Colonic mucosa (tissue), 4 donors: ENCODE measurements at regions not wholly inside any gene's neighbourhood (a gene's known extent, or its start where the extent isn't known, plus 50 kb on each side); places are given as distances from the start of the nearest gene placed in this dataset.

Experiments
- DNase-seq: peaks from one replicate; pipeline ENCODE4 v3.0.0-alpha.2; 2020
- H3K27ac ChIP-seq: fragments of 200-600 bp; one replicate; pipeline ENCODE4 v1.8.0; 2021
- H3K27me3 ChIP-seq: fragments of 200-600 bp; one replicate; pipeline ENCODE4 v1.8.0; 2021
- H3K36me3 ChIP-seq: fragments of 200-600 bp; one replicate; pipeline ENCODE4 v1.8.0; 2021
- H3K4me1 ChIP-seq: fragments of 200-600 bp; one replicate; pipeline ENCODE4 v1.8.0; 2021; ENCODE audit warnings: mild to moderate bottlenecking
- H3K4me3 ChIP-seq: fragments of 200-600 bp; one replicate; pipeline ENCODE4 v1.8.0; 2021
- H3K9ac ChIP-seq, 2 donors: one replicate each; pipeline ENCODE4 v1.7.0; 2013; ENCODE audit warnings: control low read depth in 2 of 2, low read depth in 2 of 2, low read length in 2 of 2
- H3K9me3 ChIP-seq: fragments of 200-600 bp; one replicate; pipeline ENCODE4 v1.8.0; 2021
- CTCF ChIP-seq: fragments of 200-600 bp; IDR thresholded peaks from one replicate; pipeline ENCODE4 v1.8.0; 2022; ENCODE audit warnings: antibody characterized with exemption, mild to moderate bottlenecking
- intact Hi-C: fragments of 100-400 bp; cut with DNase I; formaldehyde crosslinking; loops from one replicate; pipeline ENCODE4 v1.14.1; 2022
- donor health status: healthy.
- donor health status: DM: no; HTN: no; CAD: no.
- donor health status: DM: no; HTN: no; CAD: no.

- Histone ChIP-seq H3K36me3 (no peaks in the 10 kb centered on the region), H3K9me3 (no peaks in the 10 kb centered on the region), H3K4me1 (no peaks in the 10 kb centered on the region), H3K27me3 (no peaks in the 10 kb centered on the region), H3K4me3 (no peak overlapping the region), H3K9ac (no peak overlapping the region), H3K27ac (no peak overlapping the region)
- no peak for DNase-seq
- intact Hi-C loops: no loop called here
- TF ChIP-seq CTCF: no peak
These were observed 100.4 kb upstream of the PLXNC1 start for GRCh38 chr12:94047781-94048567.

GRCh38 chr12:94048757-94049156 lies 99.6 kb upstream of the PLXNC1 start:
- H3K9me3 ChIP-seq: no peaks in the 10 kb centered on the region
- no peak overlapping the region for H3K4me3 ChIP-seq
- intact Hi-C loops: no loop called here
- H3K27me3 ChIP-seq: no peaks in the 10 kb centered on the region
- no peak for TF ChIP-seq CTCF
- H3K9ac ChIP-seq: no peak overlapping the region
- no peak for DNase-seq
- no peaks in the 10 kb centered on the region for H3K36me3 ChIP-seq
- no peak overlapping the region for H3K27ac ChIP-seq
- no peaks in the 10 kb centered on the region for H3K4me1 ChIP-seq

GRCh38 chr12:94049718-94050117 lies 98.7 kb upstream of the PLXNC1 start:
- intact Hi-C loops: no loop called here
- H3K27me3 ChIP-seq: no peaks in the 10 kb centered on the region
- no peaks in the 10 kb centered on the region for H3K4me1 ChIP-seq
- DNase-seq: no peak
- H3K36me3 ChIP-seq: no peaks in the 10 kb centered on the region
- H3K27ac ChIP-seq: no peak overlapping the region
- H3K9ac ChIP-seq: no peak overlapping the region
- no peaks in the 10 kb centered on the region for H3K9me3 ChIP-seq
- H3K4me3 ChIP-seq: no peak overlapping the region
- no peak for TF ChIP-seq CTCF

- DNase-seq: no peak
- Histone ChIP-seq H3K9me3 (no peaks in the 10 kb centered on the region), H3K4me1 (no peaks in the 10 kb centered on the region), H3K27me3 (no peaks in the 10 kb centered on the region), H3K9ac (no peak overlapping the region), H3K27ac (peak overlapping the region; percentile 47), H3K36me3 (no peaks in the 10 kb centered on the region), H3K4me3 (no peak overlapping the region)
- intact Hi-C loops: no loop called here
- no peak for TF ChIP-seq CTCF
These were observed 94.7 kb upstream of the PLXNC1 start for GRCh38 chr12:94053676-94054075.

- no peaks in the 10 kb centered on the region for H3K4me1 ChIP-seq
- H3K36me3 ChIP-seq: no peaks in the 10 kb centered on the region
- DNase-seq: no peak
- H3K4me3 ChIP-seq: no peak overlapping the region
- no peak overlapping the region for H3K9ac ChIP-seq
- H3K9me3 ChIP-seq: no peaks in the 10 kb centered on the region
- peak overlapping the region; percentile 45 for H3K27ac ChIP-seq
- intact Hi-C loops: no loop called here
- H3K27me3 ChIP-seq: no peaks in the 10 kb centered on the region
- no peak for TF ChIP-seq CTCF
These were observed 92.8 kb upstream of the PLXNC1 start for GRCh38 chr12:94055528-94055927.
